GM12865 (cell line): ENCODE measurements at regions not wholly inside any gene's neighbourhood (a gene's known extent, or its start where the extent isn't known, plus 50 kb on each side); places are given as distances from the start of the nearest gene placed in this dataset.

ENCODE experiments used
- DNase-seq: peaks from one replicate; pipeline ENCODE4 v3.0.0; 2010; ENCODE audit warnings: low read depth
- H3K4me3 ChIP-seq: 2 replicates; pipeline ENCODE4 v1.5.1; 2011; ENCODE audit warnings: mild to moderate bottlenecking, low read depth, low read length, control low read depth
- TF ChIP-seq, protein P1 (sequence below): IDR thresholded peaks from 2 replicates; pipeline ENCODE4 v1.5.1; 2011; ENCODE audit warnings: low read length, control low read depth, low read depth, inconsistent platforms; ENCODE audit not compliant: insufficient read depth; ENCODE audit errors: missing control alignments

DNA sequence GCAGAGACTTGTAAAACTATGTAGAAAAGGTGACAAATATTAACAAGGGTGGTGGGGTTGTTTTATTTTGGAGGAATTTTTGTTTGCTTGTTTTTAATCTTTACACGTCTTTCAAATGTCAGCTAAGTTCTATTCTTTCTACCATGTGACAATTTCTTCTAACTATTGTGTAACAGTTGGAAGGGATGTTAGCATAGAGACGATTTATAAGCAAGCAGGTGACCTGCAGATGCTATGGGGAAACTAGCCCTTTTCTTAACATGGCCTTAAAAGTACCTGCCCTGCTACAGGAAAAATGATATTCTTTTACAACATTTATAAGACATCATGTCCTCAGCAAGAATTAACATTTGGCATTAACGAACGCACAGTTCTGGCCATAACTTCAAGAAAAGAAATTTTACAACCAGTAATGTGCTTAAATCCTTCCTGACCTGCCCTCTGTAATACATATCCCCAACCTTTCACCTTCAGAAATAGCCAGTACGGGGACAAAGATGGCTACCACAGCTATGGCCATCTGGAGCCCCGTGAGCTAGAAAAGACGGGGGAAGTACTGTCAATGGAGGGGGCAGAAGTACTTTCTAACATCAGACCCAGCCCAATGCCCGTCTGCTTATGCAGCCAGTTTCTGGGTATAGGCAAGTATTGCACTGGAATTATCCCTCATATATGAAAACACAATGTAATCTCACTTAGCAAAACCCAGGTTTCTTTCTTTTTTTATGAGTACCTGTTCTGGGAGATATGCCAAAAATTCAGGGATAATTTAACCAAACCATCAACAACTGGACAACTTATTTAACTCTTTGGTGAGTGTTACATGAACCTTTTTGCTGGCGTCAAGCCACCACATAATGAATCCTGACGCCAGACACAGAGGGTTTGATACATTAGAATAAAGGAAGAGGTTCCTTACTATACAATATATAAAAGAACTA, 67.7 kb upstream of the NR2F2 start:
- TF ChIP-seq, protein P1, sequence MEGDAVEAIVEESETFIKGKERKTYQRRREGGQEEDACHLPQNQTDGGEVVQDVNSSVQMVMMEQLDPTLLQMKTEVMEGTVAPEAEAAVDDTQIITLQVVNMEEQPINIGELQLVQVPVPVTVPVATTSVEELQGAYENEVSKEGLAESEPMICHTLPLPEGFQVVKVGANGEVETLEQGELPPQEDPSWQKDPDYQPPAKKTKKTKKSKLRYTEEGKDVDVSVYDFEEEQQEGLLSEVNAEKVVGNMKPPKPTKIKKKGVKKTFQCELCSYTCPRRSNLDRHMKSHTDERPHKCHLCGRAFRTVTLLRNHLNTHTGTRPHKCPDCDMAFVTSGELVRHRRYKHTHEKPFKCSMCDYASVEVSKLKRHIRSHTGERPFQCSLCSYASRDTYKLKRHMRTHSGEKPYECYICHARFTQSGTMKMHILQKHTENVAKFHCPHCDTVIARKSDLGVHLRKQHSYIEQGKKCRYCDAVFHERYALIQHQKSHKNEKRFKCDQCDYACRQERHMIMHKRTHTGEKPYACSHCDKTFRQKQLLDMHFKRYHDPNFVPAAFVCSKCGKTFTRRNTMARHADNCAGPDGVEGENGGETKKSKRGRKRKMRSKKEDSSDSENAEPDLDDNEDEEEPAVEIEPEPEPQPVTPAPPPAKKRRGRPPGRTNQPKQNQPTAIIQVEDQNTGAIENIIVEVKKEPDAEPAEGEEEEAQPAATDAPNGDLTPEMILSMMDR, result no peak
- no peak for DNase-seq
- H3K4me3 ChIP-seq, result no peak overlapping the region

DNA sequence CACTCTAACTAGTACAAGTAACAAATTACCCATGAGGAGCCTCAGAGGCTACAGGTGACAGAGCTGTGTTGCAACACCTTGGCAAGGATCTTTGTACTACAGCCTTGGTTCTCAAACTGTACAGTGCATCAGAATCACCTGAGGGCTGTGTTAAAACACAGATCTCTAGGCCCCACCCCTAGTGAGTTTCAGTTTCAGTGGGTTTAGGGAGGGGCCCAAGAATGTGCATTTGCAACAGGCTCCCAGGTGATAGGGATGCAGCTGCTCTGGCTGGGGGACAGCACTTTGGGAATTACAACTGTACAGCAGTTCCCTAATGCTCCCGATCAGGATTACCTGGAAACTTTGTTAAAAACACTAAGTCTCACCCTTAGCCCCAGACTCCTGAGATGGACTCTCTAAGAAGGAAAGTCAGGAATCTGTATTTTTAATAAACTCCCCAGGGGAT, 66.1 kb upstream of the NR2F2 start:
- peak; percentile 4 for DNase-seq
- no peak overlapping the region for H3K4me3 ChIP-seq
- TF ChIP-seq, protein P1, result no peak

DNA sequence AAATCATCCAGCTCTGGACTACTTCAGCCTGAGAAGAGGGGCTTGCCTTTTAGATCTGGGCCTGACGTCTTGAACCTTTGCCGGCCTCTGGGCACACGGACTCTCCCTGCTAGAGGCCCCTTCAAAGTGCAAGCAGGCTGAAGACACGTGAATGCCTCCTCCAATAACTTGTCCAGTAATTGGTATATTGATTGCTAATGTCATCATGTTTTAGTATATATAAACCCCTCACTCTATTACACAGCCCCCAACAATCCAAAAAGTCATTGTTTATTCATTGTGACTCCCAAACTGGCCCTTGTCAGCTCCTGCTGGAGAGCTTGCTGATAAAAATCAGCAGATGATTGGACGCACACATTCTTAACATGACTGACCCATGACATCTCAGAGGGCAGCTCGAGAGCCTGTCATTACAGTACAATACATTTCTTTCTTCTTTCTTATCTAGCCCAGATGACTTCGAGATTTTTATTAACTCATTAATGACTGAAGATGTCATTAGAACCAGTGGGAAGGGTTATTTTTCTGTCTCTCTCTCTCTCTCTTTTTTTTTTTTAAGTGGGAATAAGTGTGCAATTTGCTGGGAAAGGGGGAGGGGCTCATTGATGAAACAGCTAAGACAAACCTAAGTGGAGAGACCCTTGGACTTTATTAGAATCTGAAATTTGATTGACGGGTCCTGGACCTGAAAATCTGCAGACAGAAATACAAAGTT, 65.5 kb upstream of the NR2F2 start:
- TF ChIP-seq, protein P1, result no peak
- DNase-seq, result no peak

DNA sequence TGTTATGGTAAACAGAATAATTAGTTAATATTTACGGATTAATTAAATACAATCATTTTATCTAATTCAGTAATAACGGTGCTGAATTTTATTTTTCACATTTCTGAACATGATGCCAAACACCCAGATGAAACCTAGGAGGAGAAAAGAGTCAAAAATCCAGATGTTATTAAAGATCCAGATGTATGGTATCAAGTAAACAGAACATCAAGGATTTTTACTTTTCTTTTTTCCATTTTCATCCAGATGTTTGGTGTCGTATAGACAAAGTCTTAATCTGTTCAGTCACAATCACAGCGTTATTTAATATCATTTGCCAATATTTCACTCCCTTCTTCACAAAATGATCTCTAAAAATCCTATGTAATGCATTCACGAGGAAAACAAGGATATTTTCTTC, 64.0 kb upstream of the NR2F2 start:
- no peak for DNase-seq
- TF ChIP-seq, protein P1, result no peak
- no peak overlapping the region for H3K4me3 ChIP-seq

More for the DNA sequence above, 65.5 kb upstream of the NR2F2 start:
- no peak overlapping the region for H3K4me3 ChIP-seq

DNA sequence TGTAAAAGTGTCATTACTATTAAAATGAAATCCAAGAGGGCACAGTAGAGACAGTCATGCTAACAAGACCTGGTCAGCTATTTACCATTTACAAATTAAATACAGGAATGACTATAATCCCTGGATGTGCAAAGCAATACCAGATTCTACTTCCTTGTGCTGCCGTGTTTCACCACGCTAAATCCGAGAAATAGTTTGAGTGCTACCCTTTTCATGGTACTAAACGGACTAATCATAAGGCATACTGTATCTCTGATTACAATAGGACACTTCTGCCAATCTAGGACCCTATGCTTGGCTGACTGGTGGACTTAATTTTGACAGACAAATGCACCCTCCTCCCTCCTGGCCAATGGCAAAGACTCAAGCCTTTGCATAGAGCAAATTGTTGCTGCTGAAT, 63.0 kb upstream of the NR2F2 start:
- TF ChIP-seq, protein P1, result no peak
- DNase-seq, result no peak
- H3K4me3 ChIP-seq, result no peak overlapping the region

DNA sequence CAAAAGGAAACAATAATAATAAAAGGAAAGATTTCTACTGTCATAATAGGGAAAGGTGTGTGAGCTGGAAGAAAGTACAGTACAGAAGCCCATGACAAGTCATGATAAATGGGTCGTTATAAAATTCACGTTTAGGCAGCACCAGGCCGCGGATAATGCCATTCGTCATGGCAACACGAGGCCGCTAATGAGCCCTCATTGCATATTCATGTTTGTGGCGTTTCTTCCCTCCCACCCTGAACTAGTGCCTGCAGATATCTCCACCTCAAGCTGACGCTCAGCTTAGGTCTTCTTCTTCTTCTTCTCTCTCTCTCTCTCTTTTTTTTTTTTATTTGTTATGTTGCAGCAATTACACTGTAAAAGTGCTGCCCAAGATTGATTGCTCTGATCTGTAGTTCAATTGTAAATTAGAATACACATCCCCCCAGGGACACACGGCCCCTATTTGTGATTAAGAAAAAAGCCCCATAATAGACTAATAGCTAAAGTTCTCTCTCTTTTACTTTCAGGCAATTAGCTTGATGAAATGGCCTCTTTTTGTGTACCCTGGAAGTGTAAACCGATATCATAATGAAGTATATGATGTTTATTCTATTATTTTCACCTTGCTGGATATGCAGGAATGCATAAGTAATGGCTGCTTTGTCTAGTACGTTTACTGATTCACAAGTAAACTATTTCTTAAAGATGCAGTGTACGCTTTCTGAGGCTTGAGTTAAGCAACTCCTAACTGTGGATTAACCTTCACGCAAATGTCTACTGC, 61.9 kb upstream of the NR2F2 start:
- H3K4me3 ChIP-seq, result no peak overlapping the region
- no peak for DNase-seq
- TF ChIP-seq, protein P1, result no peak
